ENCODE measurements at regions not wholly inside any gene's neighbourhood (a gene's known extent, or its start where the extent isn't known, plus 50 kb on each side); places are given as distances from the start of the nearest gene placed in this dataset.

- TF ChIP-seq ZNF8 (CRISPR knock-in tag; IDR thresholded peaks at IDR 0.05) = no peak
- TF ChIP-seq, protein P1, sequence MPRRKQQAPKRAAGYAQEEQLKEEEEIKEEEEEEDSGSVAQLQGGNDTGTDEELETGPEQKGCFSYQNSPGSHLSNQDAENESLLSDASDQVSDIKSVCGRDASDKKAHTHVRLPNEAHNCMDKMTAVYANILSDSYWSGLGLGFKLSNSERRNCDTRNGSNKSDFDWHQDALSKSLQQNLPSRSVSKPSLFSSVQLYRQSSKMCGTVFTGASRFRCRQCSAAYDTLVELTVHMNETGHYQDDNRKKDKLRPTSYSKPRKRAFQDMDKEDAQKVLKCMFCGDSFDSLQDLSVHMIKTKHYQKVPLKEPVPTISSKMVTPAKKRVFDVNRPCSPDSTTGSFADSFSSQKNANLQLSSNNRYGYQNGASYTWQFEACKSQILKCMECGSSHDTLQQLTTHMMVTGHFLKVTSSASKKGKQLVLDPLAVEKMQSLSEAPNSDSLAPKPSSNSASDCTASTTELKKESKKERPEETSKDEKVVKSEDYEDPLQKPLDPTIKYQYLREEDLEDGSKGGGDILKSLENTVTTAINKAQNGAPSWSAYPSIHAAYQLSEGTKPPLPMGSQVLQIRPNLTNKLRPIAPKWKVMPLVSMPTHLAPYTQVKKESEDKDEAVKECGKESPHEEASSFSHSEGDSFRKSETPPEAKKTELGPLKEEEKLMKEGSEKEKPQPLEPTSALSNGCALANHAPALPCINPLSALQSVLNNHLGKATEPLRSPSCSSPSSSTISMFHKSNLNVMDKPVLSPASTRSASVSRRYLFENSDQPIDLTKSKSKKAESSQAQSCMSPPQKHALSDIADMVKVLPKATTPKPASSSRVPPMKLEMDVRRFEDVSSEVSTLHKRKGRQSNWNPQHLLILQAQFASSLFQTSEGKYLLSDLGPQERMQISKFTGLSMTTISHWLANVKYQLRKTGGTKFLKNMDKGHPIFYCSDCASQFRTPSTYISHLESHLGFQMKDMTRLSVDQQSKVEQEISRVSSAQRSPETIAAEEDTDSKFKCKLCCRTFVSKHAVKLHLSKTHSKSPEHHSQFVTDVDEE (CRISPR knock-in tag; IDR thresholded peaks at IDR 0.05) = no peak
- TF ChIP-seq CSDC2 (CRISPR knock-in tag; IDR thresholded peaks at IDR 0.05) = no peak
- TF ChIP-seq ZFP3 (CRISPR knock-in tag; IDR thresholded peaks at IDR 0.05) = no peak
- TF ChIP-seq ARNTL (CRISPR knock-in tag; IDR thresholded peaks at IDR 0.05; ENCODE audit: borderline replicate concordance, low read depth) = no peak
- TF ChIP-seq GLIS3 (CRISPR knock-in tag; IDR thresholded peaks at IDR 0.05) = no peak
- TF ChIP-seq SNAI2 (CRISPR knock-in tag; IDR thresholded peaks at IDR 0.05) = no peak
- no peak for TF ChIP-seq ZNF70 (CRISPR knock-in tag; IDR thresholded peaks at IDR 0.05)
- TF ChIP-seq, protein P2, sequence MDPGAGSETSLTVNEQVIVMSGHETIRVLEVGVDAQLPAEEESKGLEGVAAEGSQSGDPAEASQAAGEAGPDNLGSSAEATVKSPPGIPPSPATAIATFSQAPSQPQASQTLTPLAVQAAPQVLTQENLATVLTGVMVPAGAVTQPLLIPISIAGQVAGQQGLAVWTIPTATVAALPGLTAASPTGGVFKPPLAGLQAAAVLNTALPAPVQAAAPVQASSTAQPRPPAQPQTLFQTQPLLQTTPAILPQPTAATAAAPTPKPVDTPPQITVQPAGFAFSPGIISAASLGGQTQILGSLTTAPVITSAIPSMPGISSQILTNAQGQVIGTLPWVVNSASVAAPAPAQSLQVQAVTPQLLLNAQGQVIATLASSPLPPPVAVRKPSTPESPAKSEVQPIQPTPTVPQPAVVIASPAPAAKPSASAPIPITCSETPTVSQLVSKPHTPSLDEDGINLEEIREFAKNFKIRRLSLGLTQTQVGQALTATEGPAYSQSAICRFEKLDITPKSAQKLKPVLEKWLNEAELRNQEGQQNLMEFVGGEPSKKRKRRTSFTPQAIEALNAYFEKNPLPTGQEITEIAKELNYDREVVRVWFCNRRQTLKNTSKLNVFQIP (CRISPR knock-in tag; IDR thresholded peaks at IDR 0.05; ENCODE audit: borderline replicate concordance, low read depth) = no peak
- TF ChIP-seq ISL1 (CRISPR knock-in tag; IDR thresholded peaks at IDR 0.05) = no peak
- TF ChIP-seq OSR1 (CRISPR knock-in tag; IDR thresholded peaks at IDR 0.05) = no peak
- TF ChIP-seq ESRRG (CRISPR knock-in tag; IDR thresholded peaks at IDR 0.05) = no peak
- ATAC-seq = no peak
Observed at GRCh38 chr6:156497618-156498017, 279.6 kb upstream of the ARID1B start.

DNA sequence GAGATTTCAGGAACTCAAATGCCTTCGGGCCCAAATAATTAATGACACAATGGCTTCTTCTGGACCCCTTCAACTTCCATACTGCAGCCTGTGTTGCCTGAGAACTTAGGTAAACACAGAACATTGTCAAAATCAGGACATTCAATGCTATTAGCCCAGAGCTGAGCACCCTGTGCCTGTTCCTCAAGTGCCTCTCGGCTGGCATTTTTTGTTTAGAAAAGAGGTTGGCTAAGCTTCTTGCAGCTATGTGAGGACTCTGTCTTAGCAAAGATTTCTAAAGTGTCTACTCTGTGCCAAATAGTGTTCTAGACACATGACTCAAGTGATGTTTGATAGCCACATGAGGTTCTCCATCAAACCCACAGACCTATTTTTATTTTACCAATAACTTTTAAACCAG is 289.3 kb upstream of the ARID1B start:
- ATAC-seq = no peak
- TF ChIP-seq ISL1 (CRISPR knock-in tag; IDR thresholded peaks at IDR 0.05) (no peak), ZFP3 (CRISPR knock-in tag; IDR thresholded peaks at IDR 0.05) (no peak), ESRRG (CRISPR knock-in tag; IDR thresholded peaks at IDR 0.05) (no peak), PPARA (CRISPR knock-in tag; IDR thresholded peaks at IDR 0.05; ENCODE audit: borderline replicate concordance) (no peak), BACH2 (CRISPR knock-in tag; IDR thresholded peaks at IDR 0.05; ENCODE audit: borderline replicate concordance) (no peak), SNAI2 (CRISPR knock-in tag; IDR thresholded peaks at IDR 0.05) (no peak), OSR1 (CRISPR knock-in tag; IDR thresholded peaks at IDR 0.05) (no peak)
- TF ChIP-seq, protein P3, sequence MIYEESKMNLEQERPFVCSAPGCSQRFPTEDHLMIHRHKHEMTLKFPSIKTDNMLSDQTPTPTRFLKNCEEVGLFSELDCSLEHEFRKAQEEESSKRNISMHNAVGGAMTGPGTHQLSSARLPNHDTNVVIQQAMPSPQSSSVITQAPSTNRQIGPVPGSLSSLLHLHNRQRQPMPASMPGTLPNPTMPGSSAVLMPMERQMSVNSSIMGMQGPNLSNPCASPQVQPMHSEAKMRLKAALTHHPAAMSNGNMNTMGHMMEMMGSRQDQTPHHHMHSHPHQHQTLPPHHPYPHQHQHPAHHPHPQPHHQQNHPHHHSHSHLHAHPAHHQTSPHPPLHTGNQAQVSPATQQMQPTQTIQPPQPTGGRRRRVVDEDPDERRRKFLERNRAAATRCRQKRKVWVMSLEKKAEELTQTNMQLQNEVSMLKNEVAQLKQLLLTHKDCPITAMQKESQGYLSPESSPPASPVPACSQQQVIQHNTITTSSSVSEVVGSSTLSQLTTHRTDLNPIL (CRISPR knock-in tag; IDR thresholded peaks at IDR 0.05; ENCODE audit: low read depth) = no peak
- TF ChIP-seq, protein P1 (CRISPR knock-in tag; IDR thresholded peaks at IDR 0.05) = no peak

- ATAC-seq = no peak
- TF ChIP-seq, protein P1 (CRISPR knock-in tag; IDR thresholded peaks at IDR 0.05) = no peak
- TF ChIP-seq RARB (CRISPR knock-in tag; IDR thresholded peaks at IDR 0.05) = no peak
- no peak for TF ChIP-seq ESRRG (CRISPR knock-in tag; IDR thresholded peaks at IDR 0.05)
- no peak for TF ChIP-seq TOX (CRISPR knock-in tag; IDR thresholded peaks at IDR 0.05; ENCODE audit: borderline replicate concordance)
- no peak for TF ChIP-seq CSDC2 (CRISPR knock-in tag; IDR thresholded peaks at IDR 0.05)
- TF ChIP-seq, protein P4, sequence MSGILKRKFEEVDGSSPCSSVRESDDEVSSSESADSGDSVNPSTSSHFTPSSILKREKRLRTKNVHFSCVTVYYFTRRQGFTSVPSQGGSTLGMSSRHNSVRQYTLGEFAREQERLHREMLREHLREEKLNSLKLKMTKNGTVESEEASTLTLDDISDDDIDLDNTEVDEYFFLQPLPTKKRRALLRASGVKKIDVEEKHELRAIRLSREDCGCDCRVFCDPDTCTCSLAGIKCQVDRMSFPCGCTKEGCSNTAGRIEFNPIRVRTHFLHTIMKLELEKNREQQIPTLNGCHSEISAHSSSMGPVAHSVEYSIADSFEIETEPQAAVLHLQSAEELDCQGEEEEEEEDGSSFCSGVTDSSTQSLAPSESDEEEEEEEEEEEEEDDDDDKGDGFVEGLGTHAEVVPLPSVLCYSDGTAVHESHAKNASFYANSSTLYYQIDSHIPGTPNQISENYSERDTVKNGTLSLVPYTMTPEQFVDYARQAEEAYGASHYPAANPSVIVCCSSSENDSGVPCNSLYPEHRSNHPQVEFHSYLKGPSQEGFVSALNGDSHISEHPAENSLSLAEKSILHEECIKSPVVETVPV (CRISPR knock-in tag; IDR thresholded peaks at IDR 0.05) = no peak
- TF ChIP-seq, protein P3 (CRISPR knock-in tag; IDR thresholded peaks at IDR 0.05; ENCODE audit: low read depth) = no peak
- no peak for TF ChIP-seq TCF4 (CRISPR knock-in tag; IDR thresholded peaks at IDR 0.05; ENCODE audit: borderline replicate concordance)
- TF ChIP-seq PATZ1 (CRISPR knock-in tag; IDR thresholded peaks at IDR 0.05; ENCODE audit: borderline replicate concordance) = no peak
- no peak for TF ChIP-seq ISL1 (CRISPR knock-in tag; IDR thresholded peaks at IDR 0.05)
Observed at GRCh38 chr6:156485150-156485549, 292.0 kb upstream of the ARID1B start.
